Body of pancreas (tissue), 4 donors: ENCODE measurements at regions not wholly inside any gene's neighbourhood (a gene's known extent, or its start where the extent isn't known, plus 50 kb on each side); places are given as distances from the start of the nearest gene placed in this dataset.

Source experiments
- POLR2A ChIP-seq, 3 donors: fragments of 450-650 bp; IDR thresholded peaks; one replicate each; pipeline ENCODE4 v1.6.1; 2016; ENCODE audit warnings: antibody characterized with exemption in 3 of 3, mild to moderate bottlenecking in 2 of 3
- TF ChIP-seq, protein P1 (sequence below), 7 experiments: fragments of 450-650 bp in 4 of 7; fragments of 200-600 bp in 3 of 7; sonication (generic) in 3 of 7; IDR thresholded peaks; one replicate each; pipeline ENCODE4 v1.5.1; 2016 to 2019; ENCODE audit warnings: antibody characterized with exemption in 7 of 7

DNA sequence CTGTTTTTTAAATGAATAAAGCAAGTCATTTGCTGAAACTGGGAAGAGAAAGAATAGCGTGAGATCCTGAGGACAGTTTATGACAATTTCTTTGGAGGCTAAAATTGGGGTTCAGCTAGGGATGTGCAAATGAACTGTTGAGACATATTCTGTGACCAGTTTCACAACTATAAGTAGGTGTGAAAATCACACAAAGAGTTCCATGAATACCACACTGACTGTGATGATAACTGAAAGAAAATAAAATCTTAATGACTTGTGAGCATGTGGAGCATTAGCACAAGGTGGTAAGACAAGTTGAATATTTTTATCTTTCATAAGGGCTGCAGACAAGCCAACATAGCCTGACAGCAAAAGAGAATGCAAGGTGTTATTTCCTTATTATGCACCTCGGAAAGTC, 61.1 kb upstream of the PDGFD start:
- TF ChIP-seq, protein P1, sequence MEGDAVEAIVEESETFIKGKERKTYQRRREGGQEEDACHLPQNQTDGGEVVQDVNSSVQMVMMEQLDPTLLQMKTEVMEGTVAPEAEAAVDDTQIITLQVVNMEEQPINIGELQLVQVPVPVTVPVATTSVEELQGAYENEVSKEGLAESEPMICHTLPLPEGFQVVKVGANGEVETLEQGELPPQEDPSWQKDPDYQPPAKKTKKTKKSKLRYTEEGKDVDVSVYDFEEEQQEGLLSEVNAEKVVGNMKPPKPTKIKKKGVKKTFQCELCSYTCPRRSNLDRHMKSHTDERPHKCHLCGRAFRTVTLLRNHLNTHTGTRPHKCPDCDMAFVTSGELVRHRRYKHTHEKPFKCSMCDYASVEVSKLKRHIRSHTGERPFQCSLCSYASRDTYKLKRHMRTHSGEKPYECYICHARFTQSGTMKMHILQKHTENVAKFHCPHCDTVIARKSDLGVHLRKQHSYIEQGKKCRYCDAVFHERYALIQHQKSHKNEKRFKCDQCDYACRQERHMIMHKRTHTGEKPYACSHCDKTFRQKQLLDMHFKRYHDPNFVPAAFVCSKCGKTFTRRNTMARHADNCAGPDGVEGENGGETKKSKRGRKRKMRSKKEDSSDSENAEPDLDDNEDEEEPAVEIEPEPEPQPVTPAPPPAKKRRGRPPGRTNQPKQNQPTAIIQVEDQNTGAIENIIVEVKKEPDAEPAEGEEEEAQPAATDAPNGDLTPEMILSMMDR (IDR thresholded peaks at IDR 0.05), result no peak
- no peak for TF ChIP-seq POLR2A (IDR thresholded peaks at IDR 0.05)
